Head of caudate nucleus (tissue), 42 donors: ENCODE measurements at regions not wholly inside any gene's neighbourhood (a gene's known extent, or its start where the extent isn't known, plus 50 kb on each side); places are given as distances from the start of the nearest gene placed in this dataset.
"Not testable (repeated sequence)": the region's sequence is repeated elsewhere in the genome, so short reads cannot be mapped to it uniquely, and the experiment has no call there.

ENCODE experiments used
- DNase-seq, 42 donors: peaks; one replicate each; pipeline versions ENCODE4 v3.0.0 to v3.0.0-alpha.2; 2020 to 2021; ENCODE audit warnings: mixed read lengths in 7 of 42
- intact Hi-C: fragments of 100-400 bp; cut with DNase I; formaldehyde crosslinking; loops from one replicate; pipeline ENCODE4 v1.15.0; 2022

GRCh38 chr15:68482246-68482645 is 50.3 kb upstream of the ITGA11 start:
- intact Hi-C loops = no loop called here
- no peak for DNase-seq

- no peak for DNase-seq
- intact Hi-C loops = no loop called here
Measured at GRCh38 chr15:68483165-68483564, 51.2 kb upstream of the ITGA11 start.

DNA sequence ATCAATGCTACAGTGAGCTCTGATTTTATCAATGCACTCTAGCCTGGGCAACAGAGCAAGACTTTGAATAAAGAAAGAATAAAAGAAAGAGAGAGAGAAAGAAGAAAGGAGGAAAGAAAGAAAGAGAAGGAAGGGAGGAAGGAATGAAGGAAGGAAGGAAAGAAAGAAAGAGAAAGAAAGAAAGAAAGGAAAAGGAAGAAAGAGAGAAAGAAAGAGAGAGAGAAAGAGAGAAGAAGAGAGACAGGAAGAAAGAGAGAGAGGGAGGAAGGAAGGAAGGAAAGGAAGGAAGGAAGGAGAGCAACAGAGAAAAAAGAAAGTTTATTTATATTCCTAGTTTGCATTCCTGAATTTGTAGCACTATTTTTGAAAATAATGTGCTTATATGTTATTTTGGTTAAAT is 52.3 kb upstream of the ITGA11 start:
- intact Hi-C loops = no loop called here
- DNase-seq = no peak

DNA sequence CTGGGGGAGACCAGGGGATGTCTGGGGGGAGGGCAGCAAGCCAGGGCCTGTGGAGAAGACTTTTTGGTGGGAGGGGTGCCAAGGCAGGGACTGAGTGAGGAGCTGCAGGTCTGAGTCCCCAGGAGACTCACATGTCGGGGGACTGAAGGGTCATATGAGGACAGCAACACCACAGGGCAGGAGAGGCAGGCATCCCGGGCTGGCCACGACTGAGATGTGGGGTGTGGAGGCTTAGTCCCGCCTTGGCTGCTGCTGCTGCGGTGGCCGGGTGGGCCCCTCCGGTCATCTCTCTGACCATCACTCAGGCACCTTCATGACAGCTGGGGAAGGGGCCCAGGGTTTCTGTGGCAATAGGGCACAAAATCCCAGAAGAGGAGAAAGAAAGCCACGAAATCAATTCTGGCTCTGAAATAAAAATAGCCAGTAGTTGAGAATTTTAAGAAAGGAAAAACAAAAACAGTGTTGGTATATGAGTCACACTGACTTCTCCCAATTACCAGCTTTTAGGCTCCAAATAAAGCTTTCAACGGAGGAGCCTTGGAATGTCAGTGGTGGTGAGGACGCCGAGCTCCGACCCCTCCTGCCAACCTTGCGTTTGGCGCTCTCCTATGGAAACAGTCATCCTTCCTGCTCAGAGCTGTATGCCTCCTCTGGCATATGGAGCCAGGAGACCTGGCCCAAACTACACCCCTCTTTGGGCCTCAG is 52.9 kb upstream of the ITGA11 start:
- intact Hi-C loops = no loop called here
- no peak for DNase-seq

- DNase-seq = no peak
- intact Hi-C loops = no loop called here
Measured at GRCh38 chr15:68485721-68486360, 53.9 kb upstream of the ITGA11 start.

- intact Hi-C loops = no loop called here
Measured at GRCh38 chr15:68487087-68487843, 55.3 kb upstream of the ITGA11 start.

GRCh38 chr15:68488290-68488689 is 56.3 kb upstream of the ITGA11 start:
- intact Hi-C loops = no loop called here
- no peak for DNase-seq

More at GRCh38 chr15:68487087-68487843, 55.3 kb upstream of the ITGA11 start:
- peak in 1 of 42 donors; percentile 49 for DNase-seq

- no peak for DNase-seq
- intact Hi-C loops = no loop called here
Measured at GRCh38 chr15:68488966-68489365, 57.0 kb upstream of the ITGA11 start.

- intact Hi-C loops = no loop called here
- DNase-seq = peak in 1 of 42 donors; percentile 14
Measured at GRCh38 chr15:68489421-68489820, 57.5 kb upstream of the ITGA11 start.

- DNase-seq = no peak
- intact Hi-C loops = no loop called here
Measured at GRCh38 chr15:68491415-68492106, 59.6 kb upstream of the ITGA11 start.

DNA sequence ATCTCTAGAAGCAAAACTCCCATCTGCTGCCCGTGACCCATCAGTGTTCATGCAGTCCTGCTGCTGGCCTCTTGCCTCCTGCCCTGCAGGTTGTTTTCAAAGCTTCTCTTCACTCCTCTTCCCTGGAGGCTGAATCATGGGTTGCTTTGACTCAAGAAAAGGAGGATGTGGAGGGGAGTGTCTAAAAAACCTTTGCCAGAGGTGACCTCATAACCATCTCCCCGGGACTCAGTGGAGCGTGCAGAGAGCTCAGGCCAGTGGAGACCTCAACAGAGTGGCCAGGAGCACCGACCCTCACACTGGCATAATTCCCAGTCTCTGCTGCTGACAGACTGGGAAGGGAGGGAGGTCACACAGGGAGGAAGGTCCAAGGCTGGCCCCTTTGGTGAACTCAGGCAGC is 60.9 kb upstream of the ITGA11 start:
- no peak for DNase-seq
- intact Hi-C loops = no loop called here

- intact Hi-C loops = no loop called here
- DNase-seq = no peak
Measured at GRCh38 chr15:68493629-68494028, 61.7 kb upstream of the ITGA11 start.

DNA sequence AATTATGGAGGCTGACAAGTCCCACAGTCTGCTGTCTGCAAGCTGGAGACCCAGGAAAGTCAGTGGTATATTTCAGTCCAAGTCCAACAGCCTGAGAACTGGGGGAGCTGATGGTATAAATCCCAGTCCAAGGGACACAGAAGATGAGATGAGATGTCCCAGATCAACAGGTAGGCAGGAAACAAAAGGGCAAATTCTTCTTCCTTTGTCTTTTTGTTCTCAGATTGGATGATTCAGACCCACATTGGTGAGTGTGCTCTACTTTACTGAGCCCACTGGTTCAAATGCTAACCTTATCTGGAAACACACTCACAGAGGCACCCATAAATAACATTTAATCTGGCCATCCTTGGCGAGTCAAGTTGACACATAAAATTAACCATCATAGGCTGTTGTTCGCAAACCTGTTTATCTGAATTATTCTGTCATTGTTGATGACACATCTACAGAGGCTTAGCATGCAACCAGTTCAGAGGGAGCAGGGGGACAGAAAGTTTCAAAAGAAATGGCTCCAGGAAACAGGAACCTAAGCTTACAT is 62.7 kb upstream of the ITGA11 start:
- no peak for DNase-seq
- intact Hi-C loops = no loop called here

- intact Hi-C loops = no loop called here
- DNase-seq = no peak
Measured at GRCh38 chr15:68495221-68495950, 63.4 kb upstream of the ITGA11 start.

DNA sequence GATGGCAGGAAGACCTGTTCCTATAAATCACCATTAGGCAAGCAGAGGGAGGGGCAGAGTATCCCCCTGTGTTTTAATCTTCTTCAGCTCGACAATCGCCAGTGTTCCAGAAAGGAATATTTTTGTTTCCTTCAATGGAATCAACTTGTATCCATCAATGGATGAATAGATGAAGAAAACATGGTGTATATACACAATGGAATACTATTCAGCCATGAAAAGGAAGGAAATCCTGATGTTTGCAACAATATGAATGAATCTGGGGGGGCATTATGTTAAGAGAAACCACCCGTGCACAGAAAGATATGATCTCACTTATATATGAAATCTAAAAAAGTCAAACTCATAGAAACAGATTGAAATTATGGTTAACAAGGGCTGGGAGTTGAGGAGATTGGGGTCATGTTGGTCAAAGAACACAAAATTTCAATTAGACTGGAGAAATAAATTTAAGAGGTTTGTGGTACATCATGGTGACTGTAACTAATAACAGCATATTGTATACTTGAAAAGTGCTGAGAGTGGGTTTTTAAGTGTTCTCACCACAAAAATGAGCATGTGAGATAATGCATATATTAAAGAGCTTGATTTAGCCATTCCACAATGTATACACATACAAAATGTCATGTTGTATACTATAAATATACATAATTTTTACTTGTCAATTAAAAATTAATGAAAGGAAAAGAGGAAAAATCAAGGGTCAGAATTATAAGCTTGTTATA is 64.2 kb upstream of the ITGA11 start:
- intact Hi-C loops = no loop called here
- no peak for DNase-seq

DNA sequence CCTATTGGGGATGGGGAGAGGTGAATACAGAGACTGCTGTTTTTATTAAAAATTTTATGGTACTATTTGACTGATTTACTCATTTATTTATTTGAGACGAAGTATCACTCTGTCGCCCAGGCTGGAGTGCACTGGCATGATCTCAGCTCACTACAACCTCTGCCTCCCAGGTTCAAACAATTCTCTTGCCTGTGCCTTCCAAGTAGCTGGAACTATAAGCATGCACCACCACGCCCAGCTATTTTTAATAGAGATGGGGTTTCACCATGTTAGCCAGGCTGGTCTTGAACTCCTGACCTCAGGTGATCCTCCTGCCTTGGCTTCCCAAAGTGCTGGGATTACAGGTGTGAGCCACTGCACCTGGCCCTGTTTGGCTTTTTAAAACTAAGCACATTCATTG is 64.8 kb upstream of the ITGA11 start:
- intact Hi-C loops, DNase-seq: not testable (repeated sequence)

DNA sequence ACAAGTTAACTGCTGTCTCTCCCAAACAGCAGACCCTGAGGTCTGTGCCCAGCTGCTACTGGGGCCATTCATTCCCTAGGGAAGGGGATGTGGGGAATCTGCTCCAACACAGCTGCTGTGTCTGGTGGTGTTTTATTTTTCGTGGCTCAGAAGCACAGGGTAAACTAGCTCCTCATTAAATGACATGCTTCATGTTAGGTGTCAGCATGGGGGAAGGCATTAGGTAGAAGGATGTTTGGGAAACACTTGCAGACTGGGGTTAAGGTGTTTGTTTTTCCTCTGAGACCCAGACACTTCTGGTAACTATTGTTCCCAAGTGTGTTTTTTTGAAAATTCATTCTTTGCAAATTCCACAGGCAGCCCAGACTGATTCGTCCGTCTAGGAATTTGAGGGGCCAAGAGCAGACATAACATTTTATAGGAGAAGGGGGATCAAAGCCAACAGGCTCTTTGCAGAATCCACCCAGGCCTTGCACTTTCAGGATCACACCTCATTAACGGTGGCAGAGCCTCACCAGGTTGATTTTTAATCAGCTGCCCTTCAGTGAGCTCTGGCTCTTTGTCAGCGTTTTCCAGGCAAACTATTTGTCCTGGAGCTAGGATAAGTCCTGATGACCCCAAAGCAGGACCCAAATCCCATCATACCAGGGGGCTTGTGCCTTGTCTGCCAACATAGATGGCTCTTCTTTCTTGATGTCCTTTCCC is 65.4 kb upstream of the ITGA11 start:
- no peak for DNase-seq
- intact Hi-C loops = no loop called here

DNA sequence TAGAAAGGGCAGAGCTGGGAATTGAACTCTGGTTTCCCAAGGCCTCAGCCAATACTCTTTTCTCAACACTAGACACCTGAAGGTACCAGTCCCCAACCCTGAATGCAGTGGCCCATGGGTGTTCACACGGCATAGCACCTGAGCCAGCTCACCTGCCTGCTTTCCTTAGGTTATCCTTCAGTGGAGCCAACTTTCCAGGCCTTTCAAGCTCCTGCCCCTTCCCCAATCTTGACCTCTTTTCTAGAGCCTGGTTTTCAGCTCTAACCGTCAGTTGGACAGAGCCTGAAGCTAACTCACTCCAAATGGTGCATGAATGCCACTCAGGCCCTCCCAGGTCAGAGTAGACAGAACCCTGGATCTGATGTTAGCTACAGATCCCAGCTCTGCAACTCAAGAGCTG is 66.1 kb upstream of the ITGA11 start:
- DNase-seq = no peak
- intact Hi-C loops = no loop called here
